H1 (cell line): ENCODE measurements at regions not wholly inside any gene's neighbourhood (a gene's known extent, or its start where the extent isn't known, plus 50 kb on each side); places are given as distances from the start of the nearest gene placed in this dataset.

ENCODE experiments used
- CBX5 ChIP-seq: fragments of 300-800, 300-1000 bp; sonication (generic); IDR thresholded peaks from 2 replicates; pipeline ENCODE4 v1.7.1; 2016; ENCODE audit warnings: antibody characterized with exemption, low read length, low read depth
- CHD7 ChIP-seq: fragments of 300-600 bp; sonication (generic); IDR thresholded peaks from 2 replicates; pipeline ENCODE4 v1.7.1; 2012; ENCODE audit warnings: low read length, moderate library complexity, mild to moderate bottlenecking, inconsistent platforms; ENCODE audit not compliant: insufficient replicate concordance
- NRF1 ChIP-seq: IDR thresholded peaks from 2 replicates; pipeline ENCODE4 v1.6.1; 2011; ENCODE audit warnings: mild to moderate bottlenecking, low read depth, low read length, improper control_type of control experiment
- POLR2A ChIP-seq, 2 experiments: IDR thresholded peaks; 1 replicate in 1 of 2; 2 replicates in 1 of 2; pipeline ENCODE4 v1.6.1; 2011; ENCODE audit warnings: low read depth in 2 of 2, low read length in 2 of 2, mild to moderate bottlenecking in 2 of 2; ENCODE audit errors: control extremely low read depth in 1 of 2
- TAF7 ChIP-seq: optimal IDR thresholded peaks from 2 replicates; pipeline ENCODE3; 2011; ENCODE audit warnings: low read depth, mild to moderate bottlenecking, inconsistent platforms, low read length, moderate library complexity, borderline replicate concordance
- YY1 ChIP-seq: IDR thresholded peaks from 2 replicates; pipeline ENCODE4 v1.6.1; 2011; ENCODE audit warnings: low read depth, mild to moderate bottlenecking, low read length
- TF ChIP-seq, protein P1 (sequence below): IDR thresholded peaks from 2 replicates; pipeline ENCODE4 v1.6.1; 2012; ENCODE audit warnings: inconsistent platforms
- TF ChIP-seq, protein P2 (sequence below), 3 experiments: IDR thresholded peaks; 1 replicate in 2 of 3; 2 replicates in 1 of 3; pipeline versions ENCODE4 v1.5.1 to v1.6.1; 2011; ENCODE audit warnings: low read length in 3 of 3, mild to moderate bottlenecking in 3 of 3, inconsistent platforms in 2 of 3, low read depth in 1 of 3, moderate library complexity in 1 of 3; ENCODE audit not compliant: insufficient read depth in 1 of 3; ENCODE audit errors: control extremely low read depth in 1 of 3

GRCh38 chr6:169092375-169092774 is 161.3 kb downstream of the THBS2 start:
- no peak for TF ChIP-seq CBX5
- TF ChIP-seq NRF1 = no peak
- TF ChIP-seq, protein P1, sequence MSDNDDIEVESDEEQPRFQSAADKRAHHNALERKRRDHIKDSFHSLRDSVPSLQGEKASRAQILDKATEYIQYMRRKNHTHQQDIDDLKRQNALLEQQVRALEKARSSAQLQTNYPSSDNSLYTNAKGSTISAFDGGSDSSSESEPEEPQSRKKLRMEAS = no peak
- TF ChIP-seq, protein P2, sequence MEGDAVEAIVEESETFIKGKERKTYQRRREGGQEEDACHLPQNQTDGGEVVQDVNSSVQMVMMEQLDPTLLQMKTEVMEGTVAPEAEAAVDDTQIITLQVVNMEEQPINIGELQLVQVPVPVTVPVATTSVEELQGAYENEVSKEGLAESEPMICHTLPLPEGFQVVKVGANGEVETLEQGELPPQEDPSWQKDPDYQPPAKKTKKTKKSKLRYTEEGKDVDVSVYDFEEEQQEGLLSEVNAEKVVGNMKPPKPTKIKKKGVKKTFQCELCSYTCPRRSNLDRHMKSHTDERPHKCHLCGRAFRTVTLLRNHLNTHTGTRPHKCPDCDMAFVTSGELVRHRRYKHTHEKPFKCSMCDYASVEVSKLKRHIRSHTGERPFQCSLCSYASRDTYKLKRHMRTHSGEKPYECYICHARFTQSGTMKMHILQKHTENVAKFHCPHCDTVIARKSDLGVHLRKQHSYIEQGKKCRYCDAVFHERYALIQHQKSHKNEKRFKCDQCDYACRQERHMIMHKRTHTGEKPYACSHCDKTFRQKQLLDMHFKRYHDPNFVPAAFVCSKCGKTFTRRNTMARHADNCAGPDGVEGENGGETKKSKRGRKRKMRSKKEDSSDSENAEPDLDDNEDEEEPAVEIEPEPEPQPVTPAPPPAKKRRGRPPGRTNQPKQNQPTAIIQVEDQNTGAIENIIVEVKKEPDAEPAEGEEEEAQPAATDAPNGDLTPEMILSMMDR (IDR thresholded peaks at IDR 0.05; ENCODE audit: control extremely low read depth in 1 of 3, insufficient read depth in 1 of 3, low read depth in 1 of 3, low read length in 3 of 3) = no peak
- no peak for TF ChIP-seq POLR2A (IDR thresholded peaks at IDR 0.05; ENCODE audit: control extremely low read depth in 1 of 2, low read depth in 2 of 2, low read length in 2 of 2)
- no peak for TF ChIP-seq TAF7
- TF ChIP-seq YY1 = no peak
- TF ChIP-seq CHD7 = no peak
